IMR-90 (cell line): ENCODE measurements at regions not wholly inside any gene's neighbourhood (a gene's known extent, or its start where the extent isn't known, plus 50 kb on each side); places are given as distances from the start of the nearest gene placed in this dataset.

Experiments used
- ATAC-seq: fragments of 200-7000 bp; cut with Tn5 transposase; 2 replicates; pipeline ENCODE4 v1.9.1; 2020; ENCODE audit warnings: low read depth, mild to moderate bottlenecking, moderate library complexity
- BruUV-seq: library from RNA; stranded (reverse); fragments of 400-500 nt; replicated peaks from 2 replicates; lab custom pipeline; 2021; lab: Mats Ljungman, UMichigan
- CTCF ChIA-PET: fragments of 300-600 bp; formaldehyde crosslinking; extraction: SDS; loops from one replicate; lab custom pipeline; 2021; ENCODE audit warnings: antibody characterized with exemption; lab: Yijun Ruan, JAX
- POLR2A ChIA-PET: fragments of 300-600 bp; sonication (Branson Sonifier 250); formaldehyde crosslinking; loops from one replicate; lab custom pipeline; 2022; ENCODE audit warnings: antibody characterized with exemption; ENCODE audit not compliant: unreplicated experiment; lab: Charles Lee
- DNase-seq: peaks from one replicate; pipeline ENCODE4 v3.0.0; 2013
- H2AFZ ChIP-seq: replicated peaks from 2 replicates; pipeline ENCODE3; 2013; ENCODE audit warnings: low read length, mild to moderate bottlenecking; ENCODE audit not compliant: poor library complexity
- H2AK5ac ChIP-seq: 2 replicates; pipeline ENCODE4 v1.6.1; 2013; ENCODE audit warnings: low read depth, low read length, inconsistent platforms
- H2AK9ac ChIP-seq: replicated peaks from 2 replicates; pipeline ENCODE3; 2013; ENCODE audit warnings: mild to moderate bottlenecking, low read depth, low read length, moderate library complexity; ENCODE audit not compliant: poor library complexity
- H2BK120ac ChIP-seq: 2 replicates; pipeline ENCODE4 v1.6.1; 2013; ENCODE audit warnings: low read depth, low read length, inconsistent platforms
- H2BK15ac ChIP-seq: 3 replicates; pipeline ENCODE4 v1.6.1; 2013; ENCODE audit warnings: low read depth, low read length, inconsistent platforms
- H2BK20ac ChIP-seq: 2 replicates; pipeline ENCODE4 v1.6.1; 2013; ENCODE audit warnings: low read depth, mild to moderate bottlenecking, inconsistent platforms, low read length, moderate library complexity
- H2BK5ac ChIP-seq: 2 replicates; pipeline ENCODE4 v1.6.1; 2013; ENCODE audit warnings: mild to moderate bottlenecking, low read depth, low read length, inconsistent platforms; ENCODE audit not compliant: poor library complexity, severe bottlenecking
- H3K14ac ChIP-seq: replicated peaks from 2 replicates; pipeline ENCODE4 v1.6.1; 2013; ENCODE audit warnings: low read depth, low read length, inconsistent platforms
- H3K18ac ChIP-seq: 2 replicates; pipeline ENCODE4 v1.6.1; 2013; ENCODE audit warnings: low read depth, low read length, control low read depth
- H3K23ac ChIP-seq: 2 replicates; pipeline ENCODE4 v1.6.1; 2013; ENCODE audit warnings: low read depth, low read length, inconsistent platforms
- H3K27ac ChIP-seq: 2 replicates; pipeline ENCODE4 v1.5.1; 2013; ENCODE audit warnings: mild to moderate bottlenecking, control low read depth, low read length; ENCODE audit not compliant: insufficient read depth
- H3K27me3 ChIP-seq: 2 replicates; pipeline ENCODE4 v1.6.1; 2013; ENCODE audit warnings: low read length; ENCODE audit not compliant: control insufficient read depth, insufficient read depth
- H3K36me3 ChIP-seq: 2 replicates; pipeline ENCODE4 v1.6.1; 2013; ENCODE audit warnings: low read length, mixed read lengths; ENCODE audit not compliant: control insufficient read depth, insufficient read depth
- H3K4ac ChIP-seq: 2 replicates; pipeline ENCODE4 v1.6.1; 2013; ENCODE audit warnings: low read depth, low read length, inconsistent platforms
- H3K4me1 ChIP-seq: 2 replicates; pipeline ENCODE4 v1.6.1; 2013; ENCODE audit warnings: low read length, mixed read lengths; ENCODE audit not compliant: control insufficient read depth, insufficient read depth
- H3K4me2 ChIP-seq: 2 replicates; pipeline ENCODE4 v1.6.1; 2013; ENCODE audit warnings: low read depth, mild to moderate bottlenecking, control low read depth, low read length, moderate library complexity
- H3K4me3 ChIP-seq: 2 replicates; pipeline ENCODE4 v1.5.1; 2013; ENCODE audit warnings: low read depth, mild to moderate bottlenecking, control low read depth, low read length, moderate library complexity; ENCODE audit not compliant: insufficient read depth
- H3K56ac ChIP-seq: 2 replicates; pipeline ENCODE4 v1.6.1; 2013; ENCODE audit warnings: low read length, inconsistent platforms; ENCODE audit not compliant: insufficient read depth; ENCODE audit errors: extremely low read depth
- H3K79me1 ChIP-seq, 2 experiments: 2 replicates each; pipeline ENCODE4 v1.6.1; 2013; ENCODE audit warnings: low read length in 2 of 2, inconsistent platforms in 1 of 2, low read depth in 1 of 2
- H3K9ac ChIP-seq: 2 replicates; pipeline ENCODE4 v1.6.1; 2013; ENCODE audit warnings: low read depth, low read length, control low read depth
- H3K9me1 ChIP-seq: 2 replicates; pipeline ENCODE4 v1.6.1; 2013; ENCODE audit warnings: low read length, inconsistent platforms; ENCODE audit not compliant: insufficient read depth
- H3K9me3 ChIP-seq: 2 replicates; pipeline ENCODE4 v1.6.1; 2013; ENCODE audit warnings: low read length; ENCODE audit not compliant: control insufficient read depth, insufficient read depth
- H4K20me1 ChIP-seq: 2 replicates; pipeline ENCODE4 v1.6.1; 2013; ENCODE audit warnings: low read length, inconsistent platforms; ENCODE audit not compliant: insufficient read depth
- H4K5ac ChIP-seq: 2 replicates; pipeline ENCODE4 v1.6.1; 2013; ENCODE audit warnings: mild to moderate bottlenecking, low read depth, low read length, control low read depth
- H4K8ac ChIP-seq, 2 experiments: 2 replicates each; pipeline ENCODE4 v1.6.1; 2013; ENCODE audit warnings: low read depth in 2 of 2, low read length in 2 of 2, control low read depth in 1 of 2, inconsistent platforms in 1 of 2
- H4K91ac ChIP-seq: 2 replicates; pipeline ENCODE4 v1.6.1; 2013; ENCODE audit warnings: low read depth, low read length, inconsistent platforms; ENCODE audit not compliant: insufficient read depth
- CHD1 ChIP-seq: IDR thresholded peaks from 2 replicates; pipeline ENCODE4 v1.6.1; 2012; ENCODE audit warnings: low read depth, low read length, improper control_type of control experiment
- FOS ChIP-seq: fragments of 150-350 bp; IDR thresholded peaks from 2 replicates; pipeline ENCODE4 v1.6.1; 2016; ENCODE audit warnings: low read depth, low read length
- NFE2L2 ChIP-seq: fragments of 150-350 bp; IDR thresholded peaks from 2 replicates; pipeline ENCODE4 v1.6.1; 2016; ENCODE audit warnings: low read depth, mild to moderate bottlenecking, low read length
- POLR2A ChIP-seq: IDR thresholded peaks from 2 replicates; pipeline ENCODE4 v1.6.1; 2012; ENCODE audit warnings: mild to moderate bottlenecking, low read depth, low read length
- RAD21 ChIP-seq: IDR thresholded peaks from 2 replicates; pipeline ENCODE4 v1.6.1; 2012; ENCODE audit warnings: low read length, improper control_type of control experiment
- WGBS, 2 experiments: methylation state at CpG; one replicate each; pipeline versions ENCODE4 v1.1.5 to v1.1.7; 2013; ENCODE audit warnings: missing lambda C conversion rate in 2 of 2; ENCODE audit not compliant: insufficient read length in 1 of 2; ENCODE audit errors: extremely low coverage in 2 of 2; 5-methylcytosine and 5-hydroxymethylcytosine counted together
- dilution Hi-C: fragments of 300-500 bp; cut with HindIII; formaldehyde crosslinking; loops from one replicate; pipeline ENCODE4 v1.14.3; 2018; ENCODE audit warnings: low sequenced_read_pairs; ENCODE audit not compliant: unreplicated experiment
- in situ Hi-C: fragments of 300-500 bp; cut with MboI; formaldehyde crosslinking; loops from 3 replicates; pipeline ENCODE4 v1.14.3; 2019; ENCODE audit warnings: low sequenced_read_pairs, inconsistent platforms, mixed read lengths
- intact Hi-C: fragments of 100-400 bp; cut with micrococcal nuclease; formaldehyde crosslinking; loops from 2 replicates; pipeline ENCODE4 v1.10.0; 2022

GRCh38 chr10:132121511-132121830 is 55.7 kb downstream of the JAKMIP3 start:
- H4K20me1 ChIP-seq, result no peaks in the 10 kb centered on the region
- no peak overlapping the region for H2BK15ac ChIP-seq
- ATAC-seq (no peak), DNase-seq (no peak)
- H3K14ac ChIP-seq, result no peak overlapping the region
- H3K23ac ChIP-seq, result no peak overlapping the region
- H2AFZ ChIP-seq, result no peak overlapping the region
- no peaks in the 10 kb centered on the region for H3K36me3 ChIP-seq
- no peaks in the 10 kb centered on the region for H3K9me1 ChIP-seq
- BruUV-seq, result no TSS peak
- H3K9me3 ChIP-seq, result no peaks in the 10 kb centered on the region
- in situ Hi-C loops, result no loop called here
- intact Hi-C loops, result no loop called here
- no peak overlapping the region for H2BK5ac ChIP-seq
- H2BK120ac ChIP-seq, result no peak overlapping the region
- H3K4me1 ChIP-seq, result no peaks in the 10 kb centered on the region
- 80% methylated on average over 2 of the region's 12 CpGs; no CpG with 5 or more reads in 1 of the 2 experiments for WGBS, 2 experiments
- ChIA-PET POLR2A (no interaction called here), CTCF (no interaction called here)
- H3K4me3 ChIP-seq, result no peak overlapping the region
- dilution Hi-C loops, result no loop called here
- no peak overlapping the region for H3K27ac ChIP-seq
- H3K4me2 ChIP-seq, result no peak overlapping the region
- no peak overlapping the region for H3K18ac ChIP-seq
- TF ChIP-seq CHD1 (no peak), POLR2A (no peak), RAD21 (no peak), NFE2L2 (no peak), FOS (no peak)
- no peak overlapping the region for H3K56ac ChIP-seq
- H4K5ac ChIP-seq, result no peak overlapping the region
- H4K91ac ChIP-seq, result no peak overlapping the region
- peaks cover 16% of the 10 kb centered on the region for H3K27me3 ChIP-seq
- no peak overlapping the region for H4K8ac ChIP-seq
- no peak overlapping the region for H2AK9ac ChIP-seq
- H2AK5ac ChIP-seq, result no peak overlapping the region
- H2BK20ac ChIP-seq, result no peak overlapping the region
- H3K4ac ChIP-seq, result no peak overlapping the region
- no peaks in the 10 kb centered on the region for H3K79me1 ChIP-seq
- no peak overlapping the region for H3K9ac ChIP-seq
